ENCODE measurements at regions not wholly inside any gene's neighbourhood (a gene's known extent, or its start where the extent isn't known, plus 50 kb on each side); places are given as distances from the start of the nearest gene placed in this dataset.

- intact Hi-C loops (cut with micrococcal nuclease) = no loop called here
Measured at GRCh38 chr6:68400396-68400795, 234.7 kb upstream of the ADGRB3 start.

DNA sequence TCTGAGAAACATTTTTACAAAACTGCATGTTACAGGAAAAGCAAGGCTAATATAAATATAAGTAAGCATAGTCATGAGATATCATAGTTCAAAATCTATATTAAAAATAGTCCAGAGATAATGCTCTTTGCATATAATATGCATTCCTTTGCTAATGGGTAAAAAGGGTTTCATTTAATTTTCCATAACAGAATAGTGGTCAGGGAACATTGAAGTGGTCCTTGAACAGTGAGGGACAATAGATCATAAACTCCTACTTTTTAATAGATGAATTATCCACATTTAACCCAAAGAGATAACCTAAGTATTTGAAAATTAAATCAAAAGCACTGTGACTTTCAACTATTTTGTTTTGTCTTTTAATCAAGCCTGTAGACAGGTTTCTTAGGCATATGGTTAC is 243.1 kb upstream of the ADGRB3 start:
- intact Hi-C loops (cut with micrococcal nuclease) = no loop called here

DNA sequence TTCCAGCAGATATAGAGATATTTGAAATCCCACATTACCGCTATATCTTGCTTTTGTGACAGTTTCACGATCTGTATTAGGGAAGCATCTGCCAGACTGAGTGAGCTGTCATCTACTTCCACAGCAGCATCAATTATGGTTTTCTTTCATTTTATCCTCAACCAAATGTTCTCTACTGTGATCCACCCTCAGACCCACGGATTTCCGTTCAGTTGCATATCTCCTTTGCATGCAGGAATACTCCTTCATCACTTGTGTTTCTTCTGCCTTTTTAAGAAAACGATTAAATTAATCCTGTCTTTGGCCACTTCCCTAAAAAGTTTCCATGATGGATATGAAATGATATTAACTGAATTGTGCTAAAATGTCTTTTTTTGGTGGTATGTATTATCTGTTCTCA is 262.1 kb upstream of the ADGRB3 start:
- intact Hi-C loops (cut with micrococcal nuclease) = no loop called here

- intact Hi-C loops (cut with micrococcal nuclease) = no loop called here
Measured at GRCh38 chr6:68368845-68369244, 266.2 kb upstream of the ADGRB3 start.

GRCh38 chr6:68364271-68364805 is 270.7 kb upstream of the ADGRB3 start:
- intact Hi-C loops (cut with micrococcal nuclease) = no loop called here

DNA sequence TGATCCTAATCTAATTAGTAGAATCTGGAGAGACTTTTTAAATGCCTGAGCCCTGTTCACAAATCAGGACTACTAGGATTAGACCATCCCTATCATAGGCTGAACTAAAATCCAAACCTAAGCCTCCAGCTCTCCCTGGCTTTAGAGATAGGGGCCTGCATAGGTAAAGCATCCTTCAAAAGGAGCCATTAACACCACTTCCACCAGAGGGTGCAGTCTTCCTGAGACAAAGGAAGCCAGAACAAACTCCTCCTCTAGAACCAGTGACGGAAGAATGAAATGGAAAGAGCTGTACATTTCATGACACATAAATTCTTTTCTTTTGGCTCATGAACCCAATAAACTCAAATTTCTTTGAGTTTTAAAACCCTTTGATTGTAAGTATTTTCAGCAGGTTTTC is 291.2 kb upstream of the ADGRB3 start:
- intact Hi-C loops (cut with micrococcal nuclease) = loop anchor here (5.0 kb wide), 1 partner anchor 623 kb away; no protein-coding TSS in a partner anchor

DNA sequence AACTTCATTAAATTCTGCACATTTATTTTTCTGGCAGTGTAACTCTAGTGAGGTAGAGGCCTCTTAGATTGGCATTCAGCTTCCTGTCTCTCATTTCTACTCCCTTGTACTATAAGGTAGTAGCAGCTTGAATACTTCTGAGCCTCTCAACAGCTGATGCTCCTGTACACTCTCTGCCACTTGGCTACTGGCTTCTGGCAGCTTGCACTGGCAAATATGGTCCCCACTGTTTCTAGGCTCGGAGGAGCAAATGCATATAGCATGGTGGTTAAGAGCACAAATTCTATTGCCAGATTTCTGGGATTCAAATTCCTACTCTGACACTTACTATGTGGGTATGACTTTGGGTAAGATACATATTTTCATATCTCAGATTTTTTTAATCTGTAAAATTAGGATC is 292.8 kb upstream of the ADGRB3 start:
- intact Hi-C loops (cut with micrococcal nuclease) = loop anchor here (5.0 kb wide), 1 partner anchor 625 kb away; no protein-coding TSS in a partner anchor

GRCh38 chr6:68339488-68340131 is 295.5 kb upstream of the ADGRB3 start:
- intact Hi-C loops (cut with micrococcal nuclease) = loop anchor here (5.0 to 10.0 kb wide), 2 partner anchors 628 to 845 kb away; no protein-coding TSS in a partner anchor

- intact Hi-C loops (cut with micrococcal nuclease) = loop anchor here (10.0 kb wide), 1 partner anchor 839 kb away; no protein-coding TSS in a partner anchor
Measured at GRCh38 chr6:68333442-68333841, 301.6 kb upstream of the ADGRB3 start.

GRCh38 chr6:68328156-68328555 is 306.9 kb upstream of the ADGRB3 start:
- intact Hi-C loops (cut with micrococcal nuclease) = no loop called here

DNA sequence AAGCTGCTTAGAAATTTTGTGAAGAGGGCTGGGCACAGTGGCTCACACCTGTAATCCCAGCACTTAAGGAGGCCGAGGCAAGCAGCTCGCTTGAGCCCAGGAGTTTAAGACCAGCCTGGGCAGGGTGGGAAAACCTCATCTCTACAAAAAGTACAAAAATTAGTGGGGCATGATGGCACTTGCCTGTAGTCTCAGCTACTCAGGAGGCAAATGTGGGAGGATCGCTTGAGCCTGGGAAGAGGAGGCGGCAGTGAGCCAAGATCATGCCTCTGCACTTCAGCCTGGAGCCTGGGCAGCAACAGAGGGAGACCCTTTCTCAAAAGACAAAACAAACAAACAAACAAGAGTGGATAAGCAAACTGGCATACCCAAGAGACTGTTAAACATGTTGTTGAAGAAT is 308.3 kb upstream of the ADGRB3 start:
- intact Hi-C loops (cut with micrococcal nuclease) = no loop called here

DNA sequence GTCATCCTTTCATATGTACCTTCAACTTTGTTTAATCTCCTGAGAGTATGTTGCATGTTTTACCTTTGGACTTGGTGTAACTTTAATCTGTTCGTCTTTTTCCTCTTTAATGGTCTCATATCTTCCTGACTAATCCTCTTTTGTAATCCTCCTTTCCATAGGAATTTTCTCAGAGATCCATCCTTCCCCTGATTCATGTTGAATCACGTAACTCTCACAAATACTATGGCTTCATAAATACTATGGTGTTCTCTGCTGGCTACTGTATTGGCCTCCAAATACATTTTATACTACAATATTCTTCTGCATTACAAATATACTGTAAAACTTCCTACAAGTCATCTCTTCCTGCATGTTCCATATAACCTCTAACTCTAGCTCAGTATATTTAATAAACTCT is 317.7 kb upstream of the ADGRB3 start:
- intact Hi-C loops (cut with micrococcal nuclease) = no loop called here

- intact Hi-C loops (cut with micrococcal nuclease) = no loop called here
Measured at GRCh38 chr6:68313911-68314310, 321.2 kb upstream of the ADGRB3 start.

DNA sequence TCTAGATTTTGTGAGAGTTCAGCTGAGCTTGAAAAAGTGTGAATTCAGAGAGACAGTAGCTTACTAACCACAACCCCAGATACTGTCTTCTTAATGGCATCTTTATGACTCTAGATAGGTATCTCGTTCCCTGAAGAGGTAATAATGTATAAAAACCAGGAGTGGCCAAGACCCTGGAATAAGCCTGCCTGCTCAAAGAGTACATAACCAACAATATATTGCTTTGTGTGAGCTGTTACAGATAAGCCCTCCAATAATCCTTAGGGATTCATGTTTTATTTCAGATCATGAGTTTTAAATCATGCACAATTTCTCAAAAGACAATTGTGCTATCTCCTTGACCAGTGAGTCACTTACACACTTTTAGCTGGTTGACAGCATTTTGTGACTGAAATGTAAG is 327.8 kb upstream of the ADGRB3 start:
- intact Hi-C loops (cut with micrococcal nuclease) = no loop called here

- intact Hi-C loops (cut with micrococcal nuclease) = no loop called here
Measured at GRCh38 chr6:68296126-68296525, 339.0 kb upstream of the ADGRB3 start.

- intact Hi-C loops (cut with micrococcal nuclease) = no loop called here
Measured at GRCh38 chr6:68282646-68283045, 352.4 kb upstream of the ADGRB3 start.

DNA sequence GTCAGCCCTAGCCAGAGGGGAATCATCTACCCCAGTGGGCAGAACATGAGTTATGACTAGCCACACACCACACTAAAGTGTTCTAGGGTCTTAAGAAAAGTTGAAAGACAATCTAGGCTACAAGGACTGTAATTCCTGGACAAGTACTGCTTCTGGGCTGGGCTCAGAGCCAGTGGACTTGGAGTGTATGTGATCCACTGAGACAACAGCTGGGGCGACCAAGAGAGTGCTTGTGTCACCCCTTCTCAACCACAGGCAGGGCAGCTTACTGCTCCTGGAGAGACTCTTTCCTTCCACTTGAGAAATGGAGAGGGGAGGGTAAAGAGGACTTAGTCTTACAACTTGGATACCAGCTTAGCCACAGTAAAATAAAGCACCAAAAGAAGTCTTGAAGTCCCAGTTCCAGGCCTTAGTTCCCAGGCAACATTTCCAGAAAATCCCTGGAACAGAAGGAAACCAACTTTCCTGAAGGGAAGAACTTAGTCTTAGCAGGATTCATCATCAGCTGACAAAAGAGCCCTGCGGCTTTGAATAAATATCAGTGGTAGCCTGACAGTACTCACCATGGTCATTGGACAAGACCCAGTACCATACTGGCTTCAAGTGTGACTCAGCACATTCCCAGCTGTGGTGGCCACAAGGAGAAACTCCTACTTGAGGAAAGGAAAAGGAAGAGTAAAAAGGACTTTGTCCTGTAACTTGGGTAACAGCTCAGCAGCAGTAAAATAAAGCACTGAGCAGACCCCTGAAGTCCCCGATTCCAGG is 355.1 kb upstream of the ADGRB3 start:
- intact Hi-C loops (cut with micrococcal nuclease) = no loop called here

- intact Hi-C loops (cut with micrococcal nuclease) = no loop called here
Measured at GRCh38 chr6:68273297-68273696, 361.8 kb upstream of the ADGRB3 start.

- intact Hi-C loops (cut with micrococcal nuclease) = no loop called here
Measured at GRCh38 chr6:68256391-68256790, 378.7 kb upstream of the ADGRB3 start.

DNA sequence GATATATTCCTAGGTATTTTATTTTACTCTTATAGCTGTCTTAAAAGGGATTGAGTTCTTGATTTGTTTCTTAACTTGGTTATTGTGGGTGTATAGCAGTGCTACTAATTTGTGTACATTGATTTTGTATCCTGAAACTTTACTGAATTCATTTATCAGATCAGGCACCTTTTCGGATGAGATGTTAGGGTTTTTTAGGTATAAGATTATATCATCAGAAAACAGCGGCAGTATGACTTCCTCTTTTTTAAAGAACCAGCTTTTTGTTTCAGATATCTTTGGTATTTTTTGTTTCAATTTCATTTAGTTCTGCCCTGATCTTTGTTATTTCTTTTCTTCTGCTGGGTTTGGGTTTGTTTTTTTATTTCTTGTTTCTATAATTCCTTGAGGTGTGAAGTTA is 382.4 kb upstream of the ADGRB3 start:
- intact Hi-C loops (cut with micrococcal nuclease) = no loop called here

GRCh38 chr6:68247782-68248181 is 387.3 kb upstream of the ADGRB3 start:
- intact Hi-C loops (cut with micrococcal nuclease) = no loop called here

- intact Hi-C loops (cut with micrococcal nuclease) = no loop called here
Measured at GRCh38 chr6:68240726-68241125, 394.4 kb upstream of the ADGRB3 start.

DNA sequence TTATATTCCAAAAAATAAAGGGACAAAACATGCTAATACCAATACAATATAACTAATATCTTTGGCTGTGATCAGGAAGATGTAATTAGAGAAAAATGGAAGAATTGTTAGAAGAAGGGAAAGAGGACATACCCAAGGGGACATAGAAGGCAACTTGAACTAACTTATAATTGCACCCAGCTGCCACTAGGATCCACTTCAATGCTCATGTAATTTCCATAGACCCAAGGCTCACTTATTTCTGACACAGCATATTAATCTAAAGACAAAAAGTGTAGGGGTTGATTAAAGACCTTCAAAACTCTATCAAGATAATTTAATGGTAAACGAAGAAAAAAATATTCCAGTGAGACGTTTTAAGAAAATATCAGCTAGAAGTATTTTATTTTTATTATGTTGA is 396.0 kb upstream of the ADGRB3 start:
- intact Hi-C loops (cut with micrococcal nuclease) = no loop called here
